GM12873 (cell line): ENCODE measurements at regions not wholly inside any gene's neighbourhood (a gene's known extent, or its start where the extent isn't known, plus 50 kb on each side); places are given as distances from the start of the nearest gene placed in this dataset.

Experiments
- TF ChIP-seq, protein P1 (sequence below): IDR thresholded peaks from 2 replicates; pipeline ENCODE4 v1.5.1; 2012; ENCODE audit warnings: low read depth, mild to moderate bottlenecking, moderate library complexity, low read length, control low read depth; ENCODE audit not compliant: insufficient read depth; ENCODE audit errors: missing control alignments

DNA sequence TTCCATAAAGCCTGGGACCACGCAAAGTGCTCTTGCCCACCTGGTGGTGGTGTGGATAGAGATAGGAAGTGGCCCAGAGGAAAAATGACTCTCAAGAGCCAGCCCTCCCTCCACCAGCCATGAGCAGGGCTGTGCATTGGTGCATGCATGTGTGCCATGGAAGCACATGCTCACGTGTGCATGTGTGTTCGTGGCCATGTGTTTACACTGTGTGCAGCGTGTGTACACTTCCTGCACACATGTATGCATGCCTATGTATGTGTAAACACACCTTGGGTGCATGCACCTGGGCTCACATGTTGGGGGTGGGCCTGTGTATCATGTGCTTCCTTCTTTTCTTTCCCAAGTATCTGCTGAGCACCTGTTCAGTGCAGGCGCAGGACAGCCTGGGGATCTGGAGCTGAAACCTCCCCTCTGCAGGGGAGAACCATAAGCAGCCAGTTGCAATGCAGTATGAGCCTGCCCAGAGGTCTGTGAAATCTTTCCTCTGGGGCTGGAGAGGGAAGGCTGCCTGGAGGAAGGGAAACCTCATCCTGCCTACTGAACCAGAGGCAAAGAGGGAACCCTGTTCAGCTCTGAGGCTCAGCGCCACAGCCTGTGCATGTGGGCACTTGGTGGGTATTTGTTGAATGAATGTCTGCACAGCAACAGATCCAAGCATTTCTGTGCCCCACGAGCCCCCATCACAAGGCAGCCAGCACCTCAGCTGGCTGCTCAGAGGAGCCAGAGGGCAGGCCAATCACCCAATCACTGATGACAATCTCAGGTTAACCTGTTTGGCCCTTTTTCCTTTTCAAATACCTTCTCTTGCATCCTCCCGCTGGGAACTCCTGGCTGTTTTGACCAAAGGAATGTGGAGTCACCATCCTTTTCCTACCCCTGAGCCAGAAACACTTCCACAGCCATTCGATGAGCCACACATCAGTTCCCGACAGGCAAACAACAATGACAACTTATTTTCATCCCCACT is 327.0 kb downstream of the NPHP4 start:
- TF ChIP-seq, protein P1, sequence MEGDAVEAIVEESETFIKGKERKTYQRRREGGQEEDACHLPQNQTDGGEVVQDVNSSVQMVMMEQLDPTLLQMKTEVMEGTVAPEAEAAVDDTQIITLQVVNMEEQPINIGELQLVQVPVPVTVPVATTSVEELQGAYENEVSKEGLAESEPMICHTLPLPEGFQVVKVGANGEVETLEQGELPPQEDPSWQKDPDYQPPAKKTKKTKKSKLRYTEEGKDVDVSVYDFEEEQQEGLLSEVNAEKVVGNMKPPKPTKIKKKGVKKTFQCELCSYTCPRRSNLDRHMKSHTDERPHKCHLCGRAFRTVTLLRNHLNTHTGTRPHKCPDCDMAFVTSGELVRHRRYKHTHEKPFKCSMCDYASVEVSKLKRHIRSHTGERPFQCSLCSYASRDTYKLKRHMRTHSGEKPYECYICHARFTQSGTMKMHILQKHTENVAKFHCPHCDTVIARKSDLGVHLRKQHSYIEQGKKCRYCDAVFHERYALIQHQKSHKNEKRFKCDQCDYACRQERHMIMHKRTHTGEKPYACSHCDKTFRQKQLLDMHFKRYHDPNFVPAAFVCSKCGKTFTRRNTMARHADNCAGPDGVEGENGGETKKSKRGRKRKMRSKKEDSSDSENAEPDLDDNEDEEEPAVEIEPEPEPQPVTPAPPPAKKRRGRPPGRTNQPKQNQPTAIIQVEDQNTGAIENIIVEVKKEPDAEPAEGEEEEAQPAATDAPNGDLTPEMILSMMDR, result no peak

DNA sequence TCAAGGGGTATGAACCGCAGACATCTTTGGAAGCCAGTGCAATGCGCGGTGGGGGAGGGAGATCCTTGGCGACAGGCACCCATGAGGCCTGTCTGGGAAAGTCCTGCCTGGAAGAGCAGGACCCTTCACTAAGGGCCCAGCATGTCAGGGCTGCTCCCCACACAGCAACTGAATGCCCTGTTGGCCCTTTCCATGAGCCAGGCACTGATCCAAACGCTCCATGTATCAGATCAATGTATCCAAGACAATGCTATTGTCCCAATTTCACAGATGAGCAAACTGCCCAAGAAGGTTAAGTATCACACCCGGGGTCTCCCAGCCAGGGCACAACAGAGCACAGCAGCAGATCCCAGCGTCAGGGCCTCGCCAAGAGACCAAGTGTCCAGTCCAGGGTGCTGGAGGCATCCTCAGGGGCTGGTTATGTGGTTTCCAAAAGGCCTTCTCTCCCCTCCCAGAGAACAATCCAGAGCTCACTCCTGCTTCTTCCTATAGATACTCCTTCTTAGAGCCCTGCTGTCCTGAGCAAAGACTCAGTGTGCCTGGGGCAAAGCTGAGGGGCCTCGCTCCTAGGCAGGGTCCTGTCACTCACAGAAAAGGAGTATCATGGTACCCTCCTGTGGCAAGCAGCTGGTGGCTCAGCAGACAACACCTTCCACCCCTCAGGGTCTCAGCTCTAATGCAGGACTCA is 328.0 kb downstream of the NPHP4 start:
- TF ChIP-seq, protein P1, result no peak

DNA sequence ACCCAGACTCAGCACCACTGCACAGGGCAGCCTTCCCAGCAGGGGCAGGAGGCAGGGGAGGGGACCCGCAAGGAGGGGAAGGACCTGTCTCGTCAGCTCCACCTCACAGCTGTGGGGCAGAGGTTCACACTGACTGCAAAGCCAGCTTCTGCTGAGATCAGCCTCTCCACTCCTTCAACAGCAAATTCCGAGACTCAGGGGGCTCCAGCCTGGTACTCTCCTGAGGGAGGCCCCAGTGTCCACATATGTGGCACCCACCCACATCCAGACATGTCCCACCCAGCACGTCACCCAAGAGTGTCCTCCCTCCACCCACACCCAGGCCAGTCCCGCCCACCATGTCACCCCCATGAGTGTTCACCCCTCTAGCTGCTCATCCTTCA is 329.5 kb downstream of the NPHP4 start:
- TF ChIP-seq, protein P1, result no peak

DNA sequence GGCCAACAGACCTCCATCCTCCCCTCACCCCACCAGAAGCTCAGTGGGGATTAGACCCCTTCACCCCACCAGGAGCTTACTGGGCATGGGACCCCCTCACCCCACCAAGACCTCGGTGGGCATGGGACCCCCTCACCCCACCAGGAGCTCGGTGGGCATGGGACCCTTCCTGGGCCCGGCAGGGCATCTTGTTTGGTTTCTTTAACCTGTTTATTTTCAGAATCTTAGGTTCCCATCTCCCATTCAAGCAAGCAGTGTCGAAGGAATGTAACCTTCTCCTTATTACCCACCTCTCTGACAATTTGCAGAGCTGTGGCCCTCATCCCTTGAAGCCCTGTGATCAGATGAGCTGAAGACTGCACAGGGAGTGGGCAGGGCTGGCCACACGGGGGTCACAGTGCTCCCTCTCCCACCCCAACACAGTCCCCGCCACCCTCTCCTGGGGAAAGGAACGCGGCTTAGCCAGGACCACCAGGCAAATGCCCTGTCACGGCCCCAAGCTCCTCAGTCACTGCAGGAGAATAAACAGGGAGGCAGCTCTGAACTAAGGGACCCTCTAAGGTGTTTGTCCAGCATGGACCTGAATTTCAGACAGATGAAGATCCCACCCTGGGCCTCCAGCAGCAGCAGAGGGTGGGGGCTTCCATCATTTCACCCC is 330.0 kb downstream of the NPHP4 start:
- TF ChIP-seq, protein P1, result no peak

DNA sequence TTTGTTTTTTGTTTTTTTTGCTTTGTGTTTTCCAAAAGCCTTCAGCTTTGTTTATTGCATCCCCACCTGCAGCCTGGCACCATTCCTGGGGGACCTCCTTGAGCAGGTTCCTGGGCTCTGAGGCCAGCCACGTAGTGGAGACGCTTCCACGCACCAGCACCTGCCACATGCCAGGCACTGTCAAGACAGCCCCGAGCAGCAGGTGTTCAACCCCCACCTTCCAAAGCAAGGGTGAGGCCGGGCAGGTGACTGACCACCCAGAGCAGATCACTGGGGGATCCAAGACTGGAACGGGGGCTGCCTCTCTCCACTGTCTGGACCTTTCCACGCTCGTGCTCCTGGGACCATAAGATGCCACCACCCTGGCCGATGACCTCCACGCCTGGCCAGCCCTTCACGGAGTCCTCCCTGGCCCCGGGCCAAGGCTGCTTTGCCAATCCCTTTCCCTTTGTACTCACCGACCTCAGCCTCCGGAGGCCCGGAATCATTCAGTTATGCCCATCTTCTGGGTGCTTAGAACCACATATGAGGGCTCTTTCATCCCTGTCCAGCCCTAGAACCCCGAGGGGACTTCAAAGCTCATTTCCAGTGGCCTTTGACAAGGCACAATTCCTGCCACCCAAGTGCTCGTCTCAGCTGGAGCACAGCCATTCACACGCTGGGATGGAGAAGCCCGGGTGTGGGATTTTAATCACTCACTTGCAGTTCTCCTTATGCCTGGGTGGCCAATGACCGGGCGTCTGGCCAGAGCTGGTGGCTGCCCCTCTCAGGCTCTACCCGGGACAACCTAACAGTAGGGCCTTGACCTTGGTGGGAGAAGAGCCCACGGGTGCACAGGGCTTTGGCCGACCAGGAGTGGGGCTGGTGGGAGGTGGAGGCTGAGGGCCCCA is 330.8 kb downstream of the NPHP4 start:
- TF ChIP-seq, protein P1, result no peak

DNA sequence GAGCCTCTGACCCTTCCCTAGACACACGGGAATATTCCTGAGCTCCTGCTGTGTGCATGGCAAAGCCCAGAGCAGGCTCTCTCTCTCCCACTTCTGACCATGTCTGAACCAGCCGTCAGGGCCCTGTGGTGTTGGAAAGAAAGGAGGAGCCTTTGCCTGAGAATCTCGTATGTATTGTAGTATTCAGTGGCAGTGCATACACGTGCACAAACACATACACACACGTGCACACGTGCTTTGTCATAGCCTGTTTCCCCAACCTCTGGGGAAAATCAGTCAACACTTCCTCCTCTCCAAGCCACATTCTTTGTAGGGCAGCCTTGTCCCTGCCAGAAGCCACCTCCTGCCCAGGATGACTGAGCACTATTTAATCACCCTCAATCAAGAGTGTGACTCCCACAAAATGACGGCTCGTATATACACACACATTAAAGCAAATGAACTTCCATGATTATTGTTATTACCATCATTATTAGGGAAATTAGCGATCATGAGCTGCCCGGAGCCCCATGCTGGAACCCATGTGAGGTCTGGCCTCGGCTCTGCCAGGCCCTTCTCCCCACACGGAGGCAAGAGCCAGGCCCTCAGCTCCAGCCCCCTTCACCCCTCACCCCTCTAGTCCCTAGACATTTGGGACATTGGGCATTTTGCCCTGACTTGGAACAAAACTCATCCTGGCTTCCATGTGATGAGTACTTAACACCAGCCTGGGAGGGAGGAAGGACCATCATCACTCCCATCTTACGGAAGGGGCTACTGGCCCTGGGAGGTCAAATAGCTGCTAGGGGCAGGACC is 331.9 kb downstream of the NPHP4 start:
- TF ChIP-seq, protein P1, result no peak
